Trophoblast cell (in vitro differentiated cells and primary cell): ENCODE measurements at regions not wholly inside any gene's neighbourhood (a gene's known extent, or its start where the extent isn't known, plus 50 kb on each side); places are given as distances from the start of the nearest gene placed in this dataset.

Experiments used
- DNase-seq, 2 donors: peaks; one replicate each; pipeline ENCODE4 v3.0.0-alpha.2; 2016
- H2AFZ ChIP-seq: 2 replicates; pipeline ENCODE4 v1.6.1; 2013; ENCODE audit warnings: low read length, moderate library complexity, mild to moderate bottlenecking; ENCODE audit not compliant: insufficient read depth, poor library complexity
- H2AK5ac ChIP-seq: 2 replicates; pipeline ENCODE4 v1.6.1; 2013; ENCODE audit warnings: mild to moderate bottlenecking, low read length
- H2BK120ac ChIP-seq: 2 replicates; pipeline ENCODE4 v1.6.1; 2013; ENCODE audit warnings: low read length, mild to moderate bottlenecking, moderate library complexity; ENCODE audit not compliant: insufficient read depth, poor library complexity
- H2BK12ac ChIP-seq: 2 replicates; pipeline ENCODE4 v1.6.1; 2013; ENCODE audit warnings: mild to moderate bottlenecking, low read length, moderate library complexity
- H2BK5ac ChIP-seq: 2 replicates; pipeline ENCODE4 v1.6.1; 2013; ENCODE audit warnings: low read length, low read depth, moderate library complexity, mild to moderate bottlenecking; ENCODE audit not compliant: poor library complexity
- H3K14ac ChIP-seq: 2 replicates; pipeline ENCODE4 v1.6.1; 2013; ENCODE audit warnings: mild to moderate bottlenecking, low read length
- H3K18ac ChIP-seq: 2 replicates; pipeline ENCODE4 v1.6.1; 2013; ENCODE audit warnings: mild to moderate bottlenecking, low read length
- H3K23ac ChIP-seq: 2 replicates; pipeline ENCODE4 v1.6.1; 2013; ENCODE audit warnings: low read length
- H3K27ac ChIP-seq: 2 replicates; pipeline ENCODE4 v1.5.1; 2013; ENCODE audit warnings: low read depth, mild to moderate bottlenecking, inconsistent platforms, low read length, moderate library complexity
- H3K27me3 ChIP-seq: 2 replicates; pipeline ENCODE4 v1.6.1; 2013; ENCODE audit warnings: inconsistent platforms, mild to moderate bottlenecking, low read length, moderate library complexity; ENCODE audit not compliant: insufficient read depth
- H3K36me3 ChIP-seq, 2 experiments: 1 replicate in 1 of 2; 2 replicates in 1 of 2; pipeline ENCODE4 v1.6.1; 2013; ENCODE audit warnings: low read length in 2 of 2, mild to moderate bottlenecking in 2 of 2, moderate library complexity in 1 of 2; ENCODE audit not compliant: insufficient read depth in 2 of 2, control insufficient read depth in 1 of 2
- H3K4ac ChIP-seq: 2 replicates; pipeline ENCODE4 v1.6.1; 2013; ENCODE audit warnings: low read depth, mild to moderate bottlenecking, low read length, moderate library complexity
- H3K4me1 ChIP-seq, 2 experiments: 1 replicate in 1 of 2; 2 replicates in 1 of 2; pipeline ENCODE4 v1.6.1; 2013; ENCODE audit warnings: low read length in 2 of 2, mild to moderate bottlenecking in 2 of 2, moderate library complexity in 1 of 2; ENCODE audit not compliant: insufficient read depth in 2 of 2, control insufficient read depth in 1 of 2
- H3K4me2 ChIP-seq: 2 replicates; pipeline ENCODE4 v1.6.1; 2013; ENCODE audit warnings: inconsistent platforms, mild to moderate bottlenecking, low read length, moderate library complexity
- H3K4me3 ChIP-seq: 2 replicates; pipeline ENCODE4 v1.5.1; 2013; ENCODE audit warnings: mild to moderate bottlenecking, low read depth, low read length, inconsistent platforms
- H3K79me1 ChIP-seq: one replicate; pipeline ENCODE4 v1.6.1; 2013; ENCODE audit warnings: low read length
- H3K79me2 ChIP-seq: 2 replicates; pipeline ENCODE4 v1.6.1; 2013; ENCODE audit warnings: low read length, mild to moderate bottlenecking; ENCODE audit not compliant: control insufficient read depth, insufficient read depth, poor library complexity
- H3K9ac ChIP-seq: 2 replicates; pipeline ENCODE4 v1.6.1; 2013; ENCODE audit warnings: mild to moderate bottlenecking, low read length
- H3K9me3 ChIP-seq: 2 replicates; pipeline ENCODE4 v1.6.1; 2013; ENCODE audit warnings: low read depth, mild to moderate bottlenecking, control low read depth, inconsistent platforms, low read length; ENCODE audit not compliant: insufficient read depth
- H4K12ac ChIP-seq: 2 replicates; pipeline ENCODE4 v1.6.1; 2013; ENCODE audit warnings: low read depth, mild to moderate bottlenecking, low read length, moderate library complexity
- H4K8ac ChIP-seq: 2 replicates; pipeline ENCODE4 v1.6.1; 2013; ENCODE audit warnings: low read depth, mild to moderate bottlenecking, low read length, moderate library complexity
- H4K91ac ChIP-seq: one replicate; pipeline ENCODE4 v1.6.1; 2013; ENCODE audit warnings: low read depth, mild to moderate bottlenecking, low read length, moderate library complexity
- WGBS: extraction: QIAGEN DNeasy Blood & Tissue Kit; methylation state at CpG from one replicate; pipeline ENCODE4 v1.1.7; 2013; ENCODE audit warnings: missing lambda C conversion rate; ENCODE audit not compliant: insufficient read length, insufficient coverage; ENCODE audit errors: extremely low coverage; 5-methylcytosine and 5-hydroxymethylcytosine counted together

DNA sequence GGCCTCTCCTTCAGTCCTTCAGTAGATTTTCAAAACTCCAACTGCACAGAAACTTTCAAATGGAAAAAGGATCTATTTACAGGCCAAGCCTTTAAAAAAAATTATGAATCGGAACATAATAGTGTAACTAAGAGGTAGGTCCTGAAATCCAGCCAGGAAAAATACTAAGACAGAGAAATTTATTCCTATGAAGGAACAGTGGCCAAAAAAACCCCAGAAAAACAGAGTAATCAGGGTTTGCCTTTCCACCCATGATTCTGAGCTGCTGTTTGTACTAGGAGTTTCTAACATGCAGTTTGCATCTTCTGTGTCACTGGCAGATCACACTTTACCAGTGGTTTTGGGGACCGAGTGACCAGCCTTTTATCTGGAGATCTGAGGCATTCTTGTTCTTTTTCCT, 93.1 kb upstream of the TMED7 start:
- no peak overlapping the region for H2BK5ac ChIP-seq
- H3K4ac ChIP-seq = no peak overlapping the region
- H3K79me1 ChIP-seq = no peaks in the 10 kb centered on the region
- H3K18ac ChIP-seq = no peak overlapping the region
- H3K14ac ChIP-seq = no peak overlapping the region
- H3K4me1 ChIP-seq = no peaks in the 10 kb centered on the region
- H3K9me3 ChIP-seq = no peaks in the 10 kb centered on the region
- H3K23ac ChIP-seq = no peak overlapping the region
- H2BK120ac ChIP-seq = no peak overlapping the region
- no peak overlapping the region for H4K91ac ChIP-seq
- no peaks in the 10 kb centered on the region for H3K27me3 ChIP-seq
- H4K12ac ChIP-seq = no peak overlapping the region
- no peak overlapping the region for H3K27ac ChIP-seq
- no peak overlapping the region for H3K4me2 ChIP-seq
- WGBS = no CpG with 5 or more reads among the region's 2 CpGs
- no peak overlapping the region for H2AK5ac ChIP-seq
- no peak for DNase-seq
- H4K8ac ChIP-seq = no peak overlapping the region
- no peak overlapping the region for H2AFZ ChIP-seq
- no peak overlapping the region for H3K9ac ChIP-seq
- H3K4me3 ChIP-seq = no peak overlapping the region
- H2BK12ac ChIP-seq = no peak overlapping the region
- no peaks in the 10 kb centered on the region for H3K79me2 ChIP-seq
- no peaks in the 10 kb centered on the region for H3K36me3 ChIP-seq

- no peak overlapping the region for H2AK5ac ChIP-seq
These were observed 87.6 kb upstream of the TMED7 start for GRCh38 chr5:115713408-115713807.

GRCh38 chr5:115709585-115709984, 83.7 kb upstream of the TMED7 start:
- Histone ChIP-seq H3K4me2 (no peak overlapping the region), H2BK120ac (no peak overlapping the region), H3K9ac (no peak overlapping the region), H3K4me1 (no peaks in the 10 kb centered on the region), H2BK5ac (no peak overlapping the region), H2AFZ (no peak overlapping the region), H3K36me3 (no peaks in the 10 kb centered on the region), H3K4ac (no peak overlapping the region), H3K23ac (no peak overlapping the region), H3K14ac (no peak overlapping the region), H3K27ac (no peak overlapping the region), H3K27me3 (no peaks in the 10 kb centered on the region), H3K79me1 (no peaks in the 10 kb centered on the region), H4K91ac (no peak overlapping the region), H3K4me3 (no peak overlapping the region), H3K79me2 (no peaks in the 10 kb centered on the region), H3K9me3 (no peaks in the 10 kb centered on the region), H2BK12ac (no peak overlapping the region), H2AK5ac (no peak overlapping the region), H4K12ac (no peak overlapping the region), H4K8ac (no peak overlapping the region), H3K18ac (no peak overlapping the region)
- no CpG with 5 or more reads among the region's 3 CpGs for WGBS
- DNase-seq = no peak

More at GRCh38 chr5:115713408-115713807, 87.6 kb upstream of the TMED7 start:
- H2BK12ac ChIP-seq = no peak overlapping the region
- no peaks in the 10 kb centered on the region for H3K79me2 ChIP-seq
- no peak overlapping the region for H3K4me3 ChIP-seq
- H3K27me3 ChIP-seq = no peaks in the 10 kb centered on the region
- H3K4ac ChIP-seq = no peak overlapping the region
- no peak overlapping the region for H4K12ac ChIP-seq
- H3K23ac ChIP-seq = no peak overlapping the region
- H3K4me1 ChIP-seq = no peaks in the 10 kb centered on the region
- H3K36me3 ChIP-seq = no peaks in the 10 kb centered on the region
- no peak overlapping the region for H3K18ac ChIP-seq
- no peak overlapping the region for H3K9ac ChIP-seq
- no peak overlapping the region for H4K91ac ChIP-seq
- H3K79me1 ChIP-seq = no peaks in the 10 kb centered on the region
- no peak overlapping the region for H2BK5ac ChIP-seq
- no peak for DNase-seq
- H4K8ac ChIP-seq = no peak overlapping the region
- H3K4me2 ChIP-seq = no peak overlapping the region
- H3K27ac ChIP-seq = no peak overlapping the region
- H3K14ac ChIP-seq = no peak overlapping the region
- H3K9me3 ChIP-seq = no peaks in the 10 kb centered on the region
- H2AFZ ChIP-seq = no peak overlapping the region
- no peak overlapping the region for H2BK120ac ChIP-seq

DNA sequence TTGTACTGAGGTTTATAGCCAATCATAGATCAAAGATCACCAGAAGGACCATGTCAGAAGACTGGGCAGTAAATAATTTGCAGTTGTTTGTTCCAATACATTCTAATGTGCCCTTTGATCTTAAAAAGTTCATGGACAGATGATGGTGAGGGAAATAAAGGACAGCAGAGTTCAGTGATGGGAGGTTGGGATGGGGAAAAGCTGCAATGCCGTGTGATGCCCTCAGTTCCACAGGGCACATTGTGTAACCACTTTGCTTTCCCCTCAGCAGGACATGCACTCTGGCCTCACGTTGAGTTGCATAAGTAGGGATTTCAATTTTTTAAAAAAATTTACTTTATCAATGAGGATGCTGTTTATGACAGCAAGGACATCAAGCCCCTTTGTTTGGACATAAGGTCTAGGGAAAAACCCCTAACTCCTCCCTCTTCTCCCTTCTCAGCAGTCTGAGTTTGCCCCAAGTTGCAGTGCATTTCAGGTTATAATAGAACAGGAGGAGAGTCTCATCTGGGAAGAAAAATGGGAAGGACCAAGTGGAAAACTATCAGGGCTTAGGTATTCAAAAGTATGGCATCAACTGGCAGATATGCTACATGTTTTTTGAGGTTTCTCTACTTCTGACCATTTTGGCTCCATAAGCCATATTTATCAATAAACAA, 83.1 kb upstream of the TMED7 start:
- Histone ChIP-seq H3K14ac (no peak overlapping the region), H4K91ac (no peak overlapping the region), H3K4me2 (no peak overlapping the region), H3K79me2 (no peaks in the 10 kb centered on the region), H4K8ac (no peak overlapping the region), H3K23ac (no peak overlapping the region), H3K4me1 (no peaks in the 10 kb centered on the region), H3K9me3 (no peaks in the 10 kb centered on the region), H3K9ac (no peak overlapping the region), H2AK5ac (no peak overlapping the region), H3K4me3 (no peak overlapping the region), H4K12ac (no peak overlapping the region), H3K18ac (no peak overlapping the region), H3K79me1 (no peaks in the 10 kb centered on the region), H2BK120ac (no peak overlapping the region), H3K4ac (no peak overlapping the region), H3K27me3 (no peaks in the 10 kb centered on the region), H2BK12ac (no peak overlapping the region), H3K27ac (no peak overlapping the region), H3K36me3 (no peaks in the 10 kb centered on the region), H2BK5ac (no peak overlapping the region), H2AFZ (no peak overlapping the region)
- DNase-seq = no peak
- WGBS = no CpG with 5 or more reads among the region's 2 CpGs
